Erythroblast (primary cell): ENCODE measurements at regions not wholly inside any gene's neighbourhood (a gene's known extent, or its start where the extent isn't known, plus 50 kb on each side); places are given as distances from the start of the nearest gene placed in this dataset.

Source experiments
- GATA1 ChIP-seq: IDR thresholded peaks from 2 replicates; pipeline ENCODE4 v1.6.1; 2011; ENCODE audit warnings: low read depth, mild to moderate bottlenecking, control low read depth, low read length, moderate library complexity
- POLR2A ChIP-seq: IDR thresholded peaks from 2 replicates; pipeline ENCODE4 v1.6.1; 2011; ENCODE audit warnings: mild to moderate bottlenecking, low read length

DNA sequence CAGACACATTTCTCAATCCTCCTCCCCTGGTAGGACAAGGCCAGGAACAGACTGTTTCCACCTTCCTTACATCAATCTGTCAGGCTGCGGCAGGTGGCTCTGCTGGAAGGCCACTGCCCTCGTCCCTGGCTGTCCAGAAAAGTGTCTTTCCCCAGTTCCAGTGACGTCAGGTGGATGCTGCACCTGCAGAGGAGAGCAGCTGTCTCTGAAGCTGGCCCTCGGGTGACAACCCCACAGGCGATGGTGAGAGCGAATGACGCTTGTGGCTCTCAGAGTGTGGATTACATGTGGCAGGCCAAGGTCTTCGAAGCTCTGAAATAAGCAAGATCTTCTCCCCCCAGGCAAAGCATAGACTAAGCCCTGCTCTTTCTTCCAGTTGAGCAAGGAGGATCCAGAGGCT is 146.9 kb upstream of the RET start:
- no peak for TF ChIP-seq POLR2A
- no peak for TF ChIP-seq GATA1
